ENCODE measurements at regions not wholly inside any gene's neighbourhood (a gene's known extent, or its start where the extent isn't known, plus 50 kb on each side); places are given as distances from the start of the nearest gene placed in this dataset.

DNA sequence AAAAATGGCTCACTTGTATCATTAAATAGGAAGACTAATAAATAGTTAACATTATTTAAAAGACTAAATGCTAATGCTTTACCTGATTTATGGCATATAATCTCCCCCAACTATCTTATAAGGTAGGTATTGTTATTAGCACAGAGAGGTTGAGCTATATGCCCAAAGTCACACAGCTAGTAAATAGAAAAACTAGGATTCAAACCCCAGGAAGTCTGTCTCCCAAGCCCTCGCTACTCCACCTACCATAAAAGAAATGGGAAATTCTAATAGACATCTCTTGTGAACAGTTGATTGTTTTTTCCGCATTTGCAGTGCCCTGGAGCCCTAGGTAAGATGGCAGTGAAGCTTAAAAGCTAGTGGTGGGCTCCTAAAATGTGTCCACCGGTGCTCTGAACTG, 65.2 kb upstream of the SOD1 start:
- Histone ChIP-seq H3K27ac (ENCODE audit: low read depth, low read length) (no peak overlapping the region), H3K27me3 (replicated peaks in 1 of 4; ENCODE audit: control insufficient read depth in 3 of 4, extremely low read depth in 1 of 4, insufficient read depth in 3 of 4, low read length in 3 of 4) (no peaks in the 10 kb centered on the region), H3K23ac (ENCODE audit: insufficient read length) (no peak overlapping the region), H3K14ac (ENCODE audit: insufficient read length) (no peak overlapping the region), H2BK120ac (replicated peaks; ENCODE audit: low read depth, low read length) (no peak overlapping the region), H2BK20ac (ENCODE audit: low read length) (no peak overlapping the region), H3K4ac (replicated peaks; ENCODE audit: insufficient read length, low read depth, low read length) (no peak overlapping the region), H4K5ac (ENCODE audit: insufficient read length, low read depth, low read length) (no peak overlapping the region), H3K4me2 (ENCODE audit: insufficient read depth in 1 of 2, low read depth in 2 of 2, low read length in 2 of 2) (no peak overlapping the region), H3K79me1 (ENCODE audit: low read depth, low read length) (no peaks in the 10 kb centered on the region), H2AK5ac (ENCODE audit: low read depth, low read length) (no peak overlapping the region), H2BK12ac (ENCODE audit: low read depth, low read length) (no peak overlapping the region), H4K91ac (replicated peaks; ENCODE audit: insufficient read length, low read length) (no peak overlapping the region), H3K9ac (replicated peaks in 1 of 4; ENCODE audit: extremely low read depth in 1 of 4, low read depth in 3 of 4, low read length in 3 of 4) (no peak overlapping the region), H3K4me3 (ENCODE audit: extremely low read depth in 1 of 4, insufficient read depth in 2 of 4, low read depth in 3 of 4, low read length in 4 of 4) (no peak overlapping the region), H3K4me1 (replicated peaks in 1 of 4; ENCODE audit: control insufficient read depth in 3 of 4, insufficient read depth in 4 of 4, low read length in 3 of 4) (no peaks in the 10 kb centered on the region; a peak in 2 of 7 replicates), H3K23me2 (ENCODE audit: low read depth, low read length) (no peaks in the 10 kb centered on the region), H3K18ac (ENCODE audit: extremely low read depth, low read length) (no peak overlapping the region), H4K20me1 (replicated peaks in 1 of 2; ENCODE audit: control insufficient read depth in 1 of 2, insufficient read depth in 2 of 2, low read length in 2 of 2) (peaks cover 0 to 2% of the 10 kb centered on the region in 2 experiments), H3K56ac (replicated peaks; ENCODE audit: insufficient read length, low read depth, low read length) (no peak overlapping the region), H3K36me3 (ENCODE audit: control insufficient read depth in 2 of 4, insufficient read depth in 4 of 4, low read length in 3 of 4) (no peaks in the 10 kb centered on the region), H2BK15ac (ENCODE audit: low read length) (no peak overlapping the region), H3K9me3 (ENCODE audit: insufficient read depth in 2 of 2, low read depth in 1 of 2, low read length in 1 of 2) (peaks cover 0 to 4% of the 10 kb centered on the region in 2 experiments; a peak in 1 of 4 replicates), H4K8ac (ENCODE audit: extremely low read depth, insufficient read depth, low read length) (no peak overlapping the region), H2AFZ (ENCODE audit: low read length) (no peak overlapping the region), H3K79me2 (ENCODE audit: control insufficient read depth in 1 of 2, insufficient read depth in 2 of 2, low read length in 2 of 2) (no peaks in the 10 kb centered on the region), H2BK5ac (ENCODE audit: low read depth, low read length) (no peak overlapping the region)
- ChIA-PET CTCF (ENCODE audit: partially characterized antibody) (interaction anchor here (0.6 to 0.8 kb wide), 2 partner anchors 13 to 133 kb away, joined by 3 read pairs; no protein-coding TSS in a partner anchor), POLR2A (ENCODE audit: partially characterized antibody) (no interaction called here)
- TF ChIP-seq BRCA1 (IDR thresholded peaks at IDR 0.05; ENCODE audit: low read depth, low read length) (no peak), SIN3A (conservative IDR thresholded peaks at IDR 0.05 in 1 of 2, IDR thresholded peaks at IDR 0.05 in 1 of 2; ENCODE audit: low read depth in 1 of 2, low read length in 2 of 2) (no peak), JUN (IDR thresholded peaks at IDR 0.05; ENCODE audit: low read depth, low read length) (no peak), CBX5 (IDR thresholded peaks at IDR 0.05; ENCODE audit: low read depth, low read length) (no peak), TEAD4 (IDR thresholded peaks at IDR 0.05; ENCODE audit: low read depth, low read length) (no peak), GTF2F1 (IDR thresholded peaks at IDR 0.05; ENCODE audit: borderline replicate concordance, low read depth, low read length) (no peak), KDM1A (IDR thresholded peaks at IDR 0.05; ENCODE audit: borderline replicate concordance, low read length) (peak; percentile 54; the same call in 1 of the 2 replicates)
- TF ChIP-seq, protein P1, sequence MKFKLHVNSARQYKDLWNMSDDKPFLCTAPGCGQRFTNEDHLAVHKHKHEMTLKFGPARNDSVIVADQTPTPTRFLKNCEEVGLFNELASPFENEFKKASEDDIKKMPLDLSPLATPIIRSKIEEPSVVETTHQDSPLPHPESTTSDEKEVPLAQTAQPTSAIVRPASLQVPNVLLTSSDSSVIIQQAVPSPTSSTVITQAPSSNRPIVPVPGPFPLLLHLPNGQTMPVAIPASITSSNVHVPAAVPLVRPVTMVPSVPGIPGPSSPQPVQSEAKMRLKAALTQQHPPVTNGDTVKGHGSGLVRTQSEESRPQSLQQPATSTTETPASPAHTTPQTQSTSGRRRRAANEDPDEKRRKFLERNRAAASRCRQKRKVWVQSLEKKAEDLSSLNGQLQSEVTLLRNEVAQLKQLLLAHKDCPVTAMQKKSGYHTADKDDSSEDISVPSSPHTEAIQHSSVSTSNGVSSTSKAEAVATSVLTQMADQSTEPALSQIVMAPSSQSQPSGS (IDR thresholded peaks at IDR 0.05; ENCODE audit: low read length), result no peak
- FAIRE-seq, result no peak
- DNase-seq (ENCODE audit: low read depth in 1 of 2, low spot score in 2 of 2), result no peak
- WGBS, 2 experiments (ENCODE audit: extremely low coverage in 1 of 2, insufficient coverage in 1 of 2, insufficient read length in 1 of 2, insufficient replicate concordance in 2 of 2, low coverage in 1 of 2, low lambda C conversion rate in 2 of 2, missing lambda C conversion rate in 1 of 2), result 88% methylated on average over 3 of the region's 3 CpGs; no CpG with 5 or more reads in 1 of the 2 experiments
